Epidermal melanocyte (primary cell): ENCODE measurements at regions not wholly inside any gene's neighbourhood (a gene's known extent, or its start where the extent isn't known, plus 50 kb on each side); places are given as distances from the start of the nearest gene placed in this dataset.

Experiments
- DNase-seq: peaks from one replicate; pipeline ENCODE4 v3.0.0; 2011; ENCODE audit warnings: low spot score; ENCODE audit not compliant: insufficient read length

DNA sequence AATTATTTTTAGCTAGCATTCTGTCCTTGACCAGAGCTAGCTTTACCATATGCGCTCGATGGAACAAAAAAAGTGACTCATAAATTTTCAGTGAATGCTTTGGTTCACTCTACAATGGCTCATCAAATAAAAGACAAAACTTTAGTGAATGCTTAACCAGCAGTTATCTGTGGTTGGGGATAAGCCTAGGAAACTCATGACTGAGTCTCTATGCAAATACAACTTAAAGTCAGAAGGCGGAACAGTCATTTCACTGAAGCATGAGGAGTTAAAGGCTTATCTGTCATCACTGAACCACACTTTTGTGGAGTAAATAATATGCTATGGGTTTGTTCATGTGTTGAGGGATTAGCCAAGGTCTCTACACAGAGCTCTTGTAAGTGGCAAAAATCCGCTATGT lies 308.4 kb downstream of the SQOR start:
- no peak for DNase-seq

DNA sequence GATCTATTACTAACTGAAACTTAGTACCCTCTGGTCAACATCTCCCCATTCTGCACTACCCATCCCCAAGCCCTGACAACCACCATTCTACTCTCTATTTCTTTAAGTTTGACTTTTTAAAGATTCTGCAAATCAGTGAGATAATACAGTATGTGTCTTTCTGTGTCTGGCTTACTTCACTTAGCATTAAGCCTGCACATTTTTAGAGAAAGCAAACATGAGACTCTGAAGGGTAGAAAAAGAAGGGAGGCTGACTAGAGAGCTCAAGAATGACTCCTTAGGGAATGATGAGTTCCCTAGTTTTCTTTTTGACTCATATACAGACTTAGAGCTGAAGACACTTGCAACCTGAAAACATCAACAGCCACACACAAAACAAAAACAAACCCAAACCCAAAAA lies 311.3 kb downstream of the SQOR start:
- DNase-seq, result no peak

DNA sequence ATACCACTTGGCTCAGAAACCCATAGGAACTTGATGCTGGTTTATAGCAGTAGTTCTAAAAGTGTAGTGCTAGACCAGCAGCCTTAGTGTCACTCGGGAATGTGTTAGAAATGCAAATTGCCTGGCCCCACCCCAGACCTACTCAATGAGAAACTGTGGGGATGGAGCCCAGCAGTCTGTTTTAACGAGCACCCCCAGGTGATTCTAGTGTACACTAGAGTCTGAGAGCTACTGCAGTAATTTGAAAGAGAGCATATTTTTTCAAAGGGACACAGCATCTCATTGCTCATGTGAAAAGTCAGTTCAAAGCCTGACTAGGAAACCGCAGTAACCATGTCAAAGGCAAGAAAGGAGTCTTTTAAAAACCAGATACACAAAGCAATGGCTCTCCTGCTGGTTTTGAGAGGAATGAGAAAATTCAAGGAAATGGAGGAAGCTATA lies 313.4 kb downstream of the SQOR start:
- DNase-seq, result no peak

DNA sequence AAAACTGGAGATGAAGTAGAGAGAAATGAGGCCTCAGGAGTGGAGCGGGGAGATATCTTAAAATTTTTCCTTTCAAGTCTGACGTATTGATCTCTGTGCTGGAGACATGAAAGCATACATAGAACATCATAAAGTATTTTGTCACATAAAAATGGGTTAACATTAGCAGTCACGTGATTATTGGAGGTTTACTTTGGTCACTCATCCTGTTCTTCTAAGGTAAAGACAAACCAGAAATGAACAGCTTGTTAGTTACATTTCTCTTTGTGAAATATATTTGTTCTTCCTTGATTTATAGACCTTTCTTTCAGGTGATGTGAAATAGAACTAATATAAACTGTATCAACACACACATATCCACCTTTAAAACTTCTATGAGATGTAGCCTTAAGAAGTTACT lies 324.1 kb downstream of the SQOR start:
- no peak for DNase-seq

DNA sequence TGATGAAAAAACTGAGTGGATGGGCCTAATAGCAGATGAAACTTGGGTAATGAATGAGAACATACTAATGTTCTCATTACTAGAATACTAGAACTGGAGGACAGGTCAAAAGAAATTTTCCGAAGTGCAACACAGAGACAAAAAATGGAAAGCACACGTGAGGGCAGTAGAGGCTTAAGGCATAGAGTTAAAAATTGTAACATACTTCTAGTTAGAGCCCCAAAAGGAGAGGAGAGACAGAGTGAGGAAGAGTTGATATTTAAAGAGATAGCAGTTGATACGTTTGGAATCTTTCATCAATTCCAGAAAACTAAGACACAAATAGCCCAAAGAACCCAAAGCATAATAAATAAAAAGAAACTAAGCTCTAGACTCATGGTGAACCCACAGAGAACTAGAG lies 327.9 kb downstream of the SQOR start:
- no peak for DNase-seq

DNA sequence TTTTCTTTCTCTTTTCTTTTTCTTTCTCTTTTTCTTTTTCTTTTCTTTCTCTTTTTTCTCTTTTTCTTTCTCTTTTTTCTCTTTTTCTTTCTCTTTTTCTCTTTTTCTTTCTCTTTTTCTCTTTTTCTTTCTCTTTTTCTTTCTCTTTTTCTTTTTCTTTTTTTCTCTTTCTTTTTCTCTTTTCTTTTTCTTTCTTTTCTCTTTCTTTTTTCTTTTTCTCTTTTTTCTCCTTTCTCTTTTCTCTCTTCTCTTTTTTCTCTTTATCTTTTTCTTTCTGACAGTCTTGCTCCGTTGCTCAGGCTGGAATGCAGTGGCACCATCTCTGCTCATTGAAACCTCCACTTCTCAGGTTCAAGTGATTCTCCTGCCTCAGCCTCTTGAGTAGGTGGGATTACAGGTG lies 335.7 kb downstream of the SQOR start:
- DNase-seq, result no peak

DNA sequence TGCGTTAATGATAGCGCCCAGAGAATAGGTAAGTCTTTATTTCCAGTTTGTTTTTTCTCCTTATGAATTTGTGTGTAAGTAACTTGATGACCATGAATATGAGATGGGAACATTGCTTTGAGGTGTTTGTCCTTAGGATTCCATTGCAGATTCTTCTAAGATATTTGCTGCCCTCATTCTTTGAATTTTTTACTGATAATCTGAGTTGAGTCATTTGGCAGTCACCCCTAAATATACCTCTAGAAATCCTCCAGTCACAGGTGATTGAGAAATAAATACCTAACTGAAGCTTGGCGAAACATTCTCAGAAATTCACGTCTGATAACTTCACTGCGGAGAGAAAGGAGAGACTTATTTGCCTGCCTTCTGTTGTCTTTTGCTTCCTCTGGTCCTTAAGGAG lies 345.5 kb downstream of the SQOR start:
- no peak for DNase-seq

DNA sequence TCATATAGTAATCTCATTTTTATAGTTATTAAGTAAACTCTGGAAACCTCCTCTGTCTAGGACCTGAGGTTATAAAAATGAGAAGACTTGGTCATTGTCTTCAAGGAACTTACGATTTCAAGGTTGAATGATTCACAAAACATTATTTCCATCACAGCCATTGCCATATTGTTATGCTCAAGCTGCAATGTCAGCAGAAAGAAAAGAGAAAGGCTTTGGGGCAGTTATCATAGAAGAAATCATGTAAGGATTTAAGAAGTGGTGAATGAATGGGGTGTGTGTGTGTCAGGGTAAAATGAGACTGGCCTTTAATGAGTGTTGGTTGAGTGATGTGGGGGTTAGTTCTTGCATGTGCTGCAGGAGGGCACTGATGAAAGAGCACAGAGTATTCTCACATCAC lies 346.8 kb downstream of the SQOR start:
- no peak for DNase-seq

DNA sequence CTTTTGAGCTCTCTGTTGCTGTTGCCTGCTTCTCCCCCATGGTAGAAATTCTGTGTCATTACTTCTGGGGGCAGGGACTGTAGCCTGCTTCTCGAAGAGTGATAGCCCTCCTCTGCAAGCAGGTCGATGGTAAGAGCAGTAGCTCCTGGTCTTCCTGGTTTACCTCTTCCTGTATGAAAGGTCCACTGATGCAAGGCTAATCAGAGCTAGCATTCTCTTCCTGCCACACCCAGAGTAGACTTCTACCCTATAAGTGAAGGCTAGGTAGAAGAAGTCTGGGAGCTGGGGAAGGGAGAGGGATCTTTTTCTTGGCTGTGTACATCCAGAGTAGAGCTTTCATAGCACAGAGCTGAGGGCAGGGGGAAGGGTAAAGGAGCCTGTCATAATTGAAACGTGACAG lies 357.0 kb downstream of the SQOR start:
- no peak for DNase-seq

DNA sequence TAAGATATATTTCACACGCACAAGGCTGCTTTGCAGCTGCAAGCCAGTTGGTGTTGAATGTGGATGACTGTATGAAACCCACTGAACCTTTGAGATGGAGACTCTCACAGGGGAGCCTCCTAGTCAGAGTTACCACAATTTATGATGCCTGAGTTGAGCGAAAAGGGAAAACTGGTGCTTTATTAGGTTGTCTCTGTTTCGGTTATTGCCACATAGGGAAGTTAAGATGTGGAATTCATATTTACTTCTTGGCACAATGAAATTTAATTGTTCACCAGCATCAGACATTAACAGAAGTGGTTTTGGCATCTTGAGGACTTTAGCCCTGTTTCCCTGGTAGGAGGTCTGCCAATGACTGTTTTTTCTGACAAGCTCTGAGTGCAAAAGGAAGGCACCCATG lies 358.2 kb downstream of the SQOR start:
- DNase-seq, result no peak

DNA sequence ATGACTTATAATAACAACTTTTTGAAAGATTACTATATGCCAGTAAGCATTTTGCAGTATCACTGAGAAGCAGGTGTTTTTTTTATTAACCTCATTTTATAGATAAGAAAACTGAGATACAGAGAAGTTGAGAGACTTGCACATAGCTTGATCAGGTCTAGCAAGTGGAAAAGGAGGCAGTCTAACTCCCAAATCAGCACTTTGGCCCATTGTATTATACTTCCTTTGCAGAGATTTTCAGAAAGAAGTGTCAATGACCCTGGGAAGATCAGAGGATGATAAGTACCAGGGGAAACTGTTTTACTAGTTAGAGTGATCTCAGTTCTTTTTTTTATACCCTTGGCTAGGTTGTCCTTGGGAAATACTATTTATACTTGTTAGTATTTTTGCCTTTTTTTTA lies 358.7 kb downstream of the SQOR start:
- no peak for DNase-seq

DNA sequence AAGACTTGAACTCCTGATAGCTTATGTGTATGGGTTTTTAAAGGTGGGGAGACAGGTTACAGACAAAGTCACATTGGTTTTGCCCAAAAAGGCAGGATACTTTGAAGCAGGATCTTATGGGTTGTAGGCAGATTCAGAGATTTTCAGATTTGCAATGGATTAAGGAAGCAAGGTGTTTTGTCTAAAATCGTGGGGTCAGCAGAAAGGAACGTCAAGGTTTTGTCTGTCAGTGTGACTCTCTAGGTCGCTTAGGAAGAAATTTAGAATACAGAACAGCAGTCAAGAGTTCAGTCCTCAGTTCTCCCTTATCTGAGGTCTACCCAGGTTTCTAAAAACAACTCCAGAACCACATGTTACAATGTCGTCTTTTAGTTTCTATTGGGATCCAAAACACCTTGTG lies 361.0 kb downstream of the SQOR start:
- DNase-seq, result no peak

DNA sequence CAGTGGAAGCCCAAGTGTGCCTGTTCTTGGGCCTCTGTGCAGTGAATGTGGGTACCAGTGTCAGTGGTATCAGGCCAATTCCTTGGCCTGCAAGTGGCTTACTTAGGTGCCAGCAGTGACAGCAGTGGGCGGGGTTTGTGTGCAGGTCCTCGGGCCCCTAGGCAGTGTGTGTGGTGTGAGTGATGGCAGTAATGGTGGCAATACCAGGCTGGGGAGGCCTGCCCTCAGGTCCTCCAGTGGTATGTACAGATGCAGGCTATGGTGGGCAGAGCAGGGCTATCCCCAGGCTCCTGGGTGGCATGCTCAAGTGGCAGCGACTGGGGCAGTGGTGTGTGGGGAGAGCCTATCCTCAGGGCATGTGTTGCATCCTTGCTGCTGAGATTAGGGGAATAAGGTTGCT lies 379.7 kb downstream of the SQOR start:
- DNase-seq, result no peak

DNA sequence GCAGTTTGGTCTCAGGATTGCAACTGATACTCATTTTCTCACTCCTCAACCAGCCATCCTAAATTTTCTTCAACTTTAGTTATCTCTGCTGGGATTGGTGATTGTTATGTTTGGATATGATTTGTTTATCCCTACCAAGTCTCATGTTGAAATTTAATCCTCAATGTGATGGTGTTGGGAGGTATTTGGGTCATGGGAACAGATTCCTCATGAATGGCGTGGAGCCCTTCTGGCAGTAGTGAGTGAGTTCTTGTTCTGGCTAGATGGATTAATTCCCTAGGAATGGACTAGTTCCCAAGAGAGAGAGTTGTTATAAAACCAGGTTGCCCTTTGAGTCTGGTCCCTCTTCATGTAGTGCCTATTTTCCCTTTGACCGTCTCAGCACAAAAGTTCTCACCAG lies 399.9 kb downstream of the SQOR start:
- no peak for DNase-seq

DNA sequence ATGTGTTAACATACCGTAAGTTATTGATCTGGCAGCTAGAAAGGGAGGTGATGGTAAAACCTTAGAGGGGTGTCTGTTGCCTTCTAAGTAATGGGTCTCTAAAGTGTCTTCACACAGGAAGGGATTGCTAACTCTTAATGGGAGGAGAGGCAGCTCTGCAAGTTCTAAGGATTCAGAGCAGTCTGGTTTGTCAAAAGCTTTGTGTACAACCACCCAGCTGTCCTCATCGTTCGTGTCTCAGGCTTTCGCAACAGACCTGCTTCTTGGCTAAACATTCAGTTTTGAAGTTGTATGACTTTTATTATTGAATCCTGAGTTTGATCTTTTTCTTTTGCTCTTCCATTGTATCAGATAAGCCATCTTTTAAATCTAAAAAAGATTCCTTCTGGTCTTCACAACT lies 404.9 kb downstream of the SQOR start:
- DNase-seq, result no peak

DNA sequence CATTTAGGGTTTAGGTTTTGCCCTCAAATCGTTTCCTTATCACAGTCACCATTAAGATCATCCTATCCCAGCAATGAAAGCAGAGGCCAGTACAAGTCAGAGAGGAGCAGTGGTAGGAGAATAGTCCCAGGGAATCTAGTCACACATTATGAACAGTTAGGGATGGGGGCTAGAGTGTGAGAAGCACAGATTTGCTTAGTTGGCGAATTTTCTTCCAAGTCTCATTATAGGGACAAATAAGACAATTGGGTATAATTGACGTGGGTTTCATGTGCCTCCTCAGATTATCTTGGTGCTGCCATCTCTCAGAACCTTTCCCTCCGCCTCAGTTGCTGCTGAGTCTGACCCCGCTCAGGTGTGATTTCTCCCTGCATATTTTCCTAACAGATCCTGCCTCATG lies 407.1 kb downstream of the SQOR start:
- DNase-seq, result no peak

DNA sequence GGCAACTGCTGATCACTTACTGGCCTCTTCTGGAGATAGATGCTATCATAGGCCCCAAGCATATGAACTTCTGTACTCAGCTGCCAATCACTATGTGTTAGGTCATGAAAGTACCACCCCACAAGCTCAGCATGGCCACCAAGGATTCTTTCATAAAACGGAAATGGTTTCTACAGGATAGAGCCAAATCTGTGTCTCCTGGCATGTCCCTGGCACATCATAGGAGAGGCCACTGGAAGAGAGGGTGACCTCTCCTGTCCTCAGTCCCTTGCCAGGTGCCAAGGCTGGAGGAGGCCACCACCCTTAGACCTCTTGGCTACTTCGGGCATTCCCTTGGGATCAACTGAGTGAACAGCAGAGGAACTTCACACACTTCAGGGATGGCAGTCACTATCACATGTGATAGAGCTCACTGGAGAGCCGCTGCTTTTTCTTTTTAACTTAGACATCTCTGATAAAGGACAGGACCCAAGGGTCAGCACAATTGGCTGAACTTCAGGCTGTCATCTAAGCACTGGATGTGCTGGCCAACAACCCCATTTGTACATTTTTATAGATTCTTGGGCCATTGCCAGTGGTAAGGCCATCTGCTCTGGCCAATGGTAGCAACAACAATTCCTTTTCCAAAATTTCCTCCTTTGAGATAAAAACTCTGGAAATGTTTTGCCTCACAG lies 425.2 kb downstream of the SQOR start:
- no peak for DNase-seq

DNA sequence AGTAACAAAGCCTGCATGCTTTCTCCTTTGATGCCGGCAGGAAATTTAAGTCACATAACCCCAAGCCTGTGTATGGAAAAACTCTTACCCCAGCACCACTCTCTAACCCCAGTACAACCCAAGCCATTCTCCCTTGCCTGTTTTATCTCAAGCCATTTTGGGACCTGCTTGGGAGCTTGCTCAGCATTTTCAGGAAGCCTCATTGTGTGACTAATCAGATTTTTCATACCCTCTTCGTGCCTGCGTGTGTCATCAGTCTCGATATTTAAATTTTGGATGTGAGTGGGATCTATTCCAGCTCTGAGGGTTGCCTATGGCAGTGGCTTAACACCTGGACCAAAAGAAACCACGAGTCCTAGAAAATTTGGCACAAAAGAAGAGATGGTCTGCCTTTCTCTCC lies 426.2 kb downstream of the SQOR start:
- no peak for DNase-seq

DNA sequence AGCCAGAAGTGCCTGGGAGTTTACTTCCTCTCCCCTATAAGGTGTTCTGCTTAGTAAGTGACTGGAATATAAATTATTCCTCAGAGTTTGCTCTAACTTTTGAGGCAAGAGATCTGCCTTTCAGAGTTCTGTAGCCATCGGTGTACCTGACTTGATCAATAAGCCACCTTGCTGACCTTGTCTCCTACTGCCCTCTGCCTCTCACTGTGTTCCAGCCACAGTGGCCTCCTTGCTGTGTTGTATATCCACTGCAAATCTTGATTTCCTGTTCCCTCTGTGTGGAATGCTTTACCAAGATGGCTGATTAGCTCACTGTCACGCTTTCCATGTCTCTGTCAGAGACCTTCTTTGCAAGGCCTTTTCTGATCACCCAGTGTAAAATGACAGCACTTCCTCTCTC lies 442.4 kb downstream of the SQOR start:
- DNase-seq, result no peak

DNA sequence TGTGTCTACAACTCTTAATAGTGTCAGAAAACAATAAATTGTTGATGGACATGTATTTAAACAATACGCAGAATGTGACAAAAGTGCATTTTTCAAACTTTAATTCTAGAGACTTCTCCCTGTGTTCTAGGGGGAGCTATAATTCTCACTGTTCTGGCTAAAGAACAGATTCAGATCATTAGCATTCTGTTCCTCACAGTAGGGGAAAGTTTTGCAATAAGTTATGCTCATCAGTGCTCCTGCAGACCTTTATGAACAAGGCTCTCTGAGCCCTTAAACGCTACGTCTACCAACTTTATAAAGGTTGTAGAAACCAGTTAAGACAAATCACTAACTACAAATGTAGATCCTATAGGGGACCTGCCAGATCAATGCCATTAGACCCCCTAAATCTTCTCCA lies 444.2 kb downstream of the SQOR start:
- DNase-seq, result no peak

DNA sequence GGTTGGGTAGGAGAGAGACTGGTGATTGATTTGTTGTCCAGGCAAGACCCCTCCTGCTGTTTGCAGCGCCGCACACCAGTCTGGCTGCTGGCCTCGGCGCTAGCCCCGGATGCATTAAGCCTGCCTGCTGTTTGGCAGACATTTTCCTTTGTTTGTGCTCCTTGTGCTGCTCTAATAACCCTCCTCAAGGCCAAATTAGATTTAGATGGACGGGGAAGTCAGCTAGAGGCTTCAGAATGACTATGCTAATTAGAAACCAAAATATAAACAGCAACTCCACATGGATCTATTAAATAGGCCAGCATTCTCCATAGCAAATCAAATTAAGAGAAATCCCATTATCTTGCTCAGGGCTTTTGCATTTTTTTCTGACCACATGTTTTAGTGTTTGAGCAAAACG lies 445.2 kb downstream of the SQOR start:
- DNase-seq, result no peak

DNA sequence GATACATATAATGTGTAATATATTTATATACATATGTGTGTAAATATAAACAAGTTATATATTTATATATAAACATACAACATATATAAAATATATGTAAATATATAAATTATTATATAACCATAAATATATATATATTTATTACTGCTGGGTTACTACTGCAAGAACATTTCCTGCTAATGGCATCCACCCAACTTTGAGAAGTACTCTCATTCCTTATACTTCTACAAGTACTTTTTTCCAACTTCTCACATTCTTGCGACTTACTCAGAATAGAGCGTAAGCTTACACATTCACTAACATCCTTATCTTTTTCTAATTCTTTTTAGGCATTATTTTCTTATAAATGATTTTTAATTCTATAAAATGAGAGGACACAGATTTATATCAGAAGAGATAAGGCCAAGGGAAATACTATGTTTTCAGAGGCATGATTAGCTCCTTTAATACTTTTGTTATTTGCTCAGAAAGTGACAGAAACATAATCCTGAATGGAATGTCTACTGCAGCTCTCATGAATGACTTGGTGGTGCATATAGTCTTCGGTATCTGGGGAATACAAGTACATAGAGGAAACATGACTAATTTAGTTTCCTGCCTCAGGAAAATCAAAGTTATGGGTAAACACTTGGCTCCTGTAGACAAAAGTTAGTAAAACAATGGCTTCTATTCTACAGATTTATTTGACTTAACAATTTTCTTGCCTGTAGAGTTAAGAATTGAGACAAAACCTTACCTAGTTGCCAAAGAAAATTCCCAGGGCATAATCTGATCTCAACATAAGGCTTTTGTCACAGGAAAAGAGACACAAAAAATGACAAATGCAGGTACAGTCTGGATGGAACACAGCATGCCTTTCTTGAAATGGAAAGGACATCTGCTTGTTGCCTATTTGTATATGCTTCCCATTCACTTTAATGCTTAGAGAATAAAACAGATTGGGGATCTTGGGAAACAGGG lies 453.9 kb downstream of the SQOR start:
- DNase-seq, result no peak

DNA sequence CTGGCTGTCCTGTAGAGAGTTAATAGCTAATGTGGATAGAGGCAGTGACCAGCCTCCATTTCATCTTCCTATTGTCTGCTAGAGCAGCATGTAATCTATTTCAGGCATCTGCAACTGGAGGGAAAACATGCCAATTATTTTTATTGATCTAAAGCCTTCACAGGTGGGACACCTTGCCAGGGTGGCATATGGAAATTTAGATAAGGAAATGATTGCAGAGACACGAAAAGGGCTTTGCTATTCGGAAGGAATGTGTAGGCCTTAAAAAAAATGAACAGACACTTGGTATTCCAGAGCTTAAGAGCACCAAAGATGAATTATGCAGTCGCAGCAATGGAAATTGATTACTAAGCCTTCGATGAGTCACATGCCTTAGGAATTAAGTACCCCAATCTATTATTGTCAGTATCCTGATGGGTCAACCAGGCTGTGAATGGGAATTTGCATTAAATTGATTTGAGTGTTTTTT lies 454.7 kb downstream of the SQOR start:
- DNase-seq, result no peak
